Upper lobe of right lung (tissue), 1 donor: ENCODE measurements at regions not wholly inside any gene's neighbourhood (a gene's known extent, or its start where the extent isn't known, plus 50 kb on each side); places are given as distances from the start of the nearest gene placed in this dataset.

Experiments
- ATAC-seq: fragments of 200-7000 bp; cut with Tn5 transposase; one replicate; pipeline ENCODE4 v1.9.1; 2020; ENCODE audit warnings: mild to moderate bottlenecking, moderate library complexity
- DNase-seq: peaks from one replicate; pipeline ENCODE4 v3.0.0-alpha.2; 2020
- H3K27ac ChIP-seq: fragments of 200-600 bp; one replicate; pipeline ENCODE4 v1.8.0; 2022
- H3K27me3 ChIP-seq: fragments of 200-600 bp; one replicate; pipeline ENCODE4 v1.8.0; 2022; ENCODE audit warnings: mild to moderate bottlenecking
- H3K36me3 ChIP-seq: fragments of 200-600 bp; one replicate; pipeline ENCODE4 v1.8.0; 2022
- H3K4me1 ChIP-seq: fragments of 200-600 bp; one replicate; pipeline ENCODE4 v1.8.0; 2022
- H3K4me3 ChIP-seq: fragments of 200-600 bp; one replicate; pipeline ENCODE4 v1.8.0; 2022; ENCODE audit warnings: mild to moderate bottlenecking
- H3K9me3 ChIP-seq: fragments of 200-600 bp; one replicate; pipeline ENCODE4 v1.8.0; 2022
- CTCF ChIP-seq: fragments of 200-600 bp; IDR thresholded peaks from one replicate; pipeline ENCODE4 v1.8.0; 2022; ENCODE audit warnings: antibody characterized with exemption
- intact Hi-C: fragments of 100-400 bp; cut with DNase I; formaldehyde crosslinking; loops from one replicate; pipeline ENCODE4 v1.11.0; 2022
- donor health status: DM: no; HTN: yes; CAD: no; lungs with severe emphysema.

- Histone ChIP-seq H3K9me3 (no peaks in the 10 kb centered on the region), H3K4me1 (peaks cover 32% of the 10 kb centered on the region), H3K27ac (peak overlapping the region; percentile 92), H3K36me3 (no peaks in the 10 kb centered on the region), H3K27me3 (no peaks in the 10 kb centered on the region), H3K4me3 (peak overlapping the region; percentile 51)
- ATAC-seq (peak; percentile 67), DNase-seq (peak; percentile 86)
- intact Hi-C loops: no loop called here
- TF ChIP-seq CTCF: peak; percentile 22
Measured at GRCh38 chr10:78973901-78974616, 94.7 kb upstream of the ZMIZ1 start.

GRCh38 chr10:78974617-78975317 lies 94.0 kb upstream of the ZMIZ1 start:
- ATAC-seq (peak; percentile 37), DNase-seq (peak; percentile 76)
- H3K4me3 ChIP-seq: peak overlapping the region; percentile 51
- peak; percentile 49 for TF ChIP-seq CTCF
- no peaks in the 10 kb centered on the region for H3K27me3 ChIP-seq
- H3K36me3 ChIP-seq: no peaks in the 10 kb centered on the region
- no peaks in the 10 kb centered on the region for H3K9me3 ChIP-seq
- H3K27ac ChIP-seq: peak overlapping the region; percentile 92
- intact Hi-C loops: no loop called here
- H3K4me1 ChIP-seq: peaks cover 32% of the 10 kb centered on the region

- TF ChIP-seq CTCF: no peak
- intact Hi-C loops: no loop called here
- Histone ChIP-seq H3K27me3 (no peaks in the 10 kb centered on the region), H3K4me3 (no peak overlapping the region), H3K9me3 (no peaks in the 10 kb centered on the region), H3K27ac (no peak overlapping the region), H3K36me3 (no peaks in the 10 kb centered on the region), H3K4me1 (peaks cover 32% of the 10 kb centered on the region)
- no peak for ATAC-seq
- no peak for DNase-seq
Measured at GRCh38 chr10:78975926-78976325, 92.8 kb upstream of the ZMIZ1 start.

GRCh38 chr10:78976825-78977755 lies 91.7 kb upstream of the ZMIZ1 start:
- intact Hi-C loops: no loop called here
- no peaks in the 10 kb centered on the region for H3K36me3 ChIP-seq
- no peaks in the 10 kb centered on the region for H3K9me3 ChIP-seq
- no peak overlapping the region for H3K4me3 ChIP-seq
- TF ChIP-seq CTCF: no peak
- H3K4me1 ChIP-seq: peaks cover 32% of the 10 kb centered on the region
- ATAC-seq (no peak), DNase-seq (no peak)
- no peaks in the 10 kb centered on the region for H3K27me3 ChIP-seq
- H3K27ac ChIP-seq: peak overlapping the region; percentile 30

GRCh38 chr10:78979938-78980337 lies 88.8 kb upstream of the ZMIZ1 start:
- intact Hi-C loops: no loop called here
- no peak overlapping the region for H3K27ac ChIP-seq
- no peak for TF ChIP-seq CTCF
- no peak for ATAC-seq
- H3K27me3 ChIP-seq: no peaks in the 10 kb centered on the region
- no peak overlapping the region for H3K4me3 ChIP-seq
- DNase-seq: no peak
- peaks cover 14% of the 10 kb centered on the region for H3K4me1 ChIP-seq
- H3K36me3 ChIP-seq: no peaks in the 10 kb centered on the region
- H3K9me3 ChIP-seq: no peaks in the 10 kb centered on the region
